ENCODE measurements at regions not wholly inside any gene's neighbourhood (a gene's known extent, or its start where the extent isn't known, plus 50 kb on each side); places are given as distances from the start of the nearest gene placed in this dataset.
"Not testable (repeated sequence)": the region's sequence is repeated elsewhere in the genome, so short reads cannot be mapped to it uniquely, and the experiment has no call there.

GRCh38 chrX:31014474-31014873, 57.4 kb downstream of the FTHL17 start:
- not testable (repeated sequence) for DNase-seq

GRCh38 chrX:31012509-31013025, 59.3 kb downstream of the FTHL17 start:
- DNase-seq, result no peak

GRCh38 chrX:31007321-31007720, 64.5 kb downstream of the FTHL17 start:
- no peak for DNase-seq

- DNase-seq, result no peak
Observed at GRCh38 chrX:31006027-31006426, 65.8 kb downstream of the FTHL17 start.

GRCh38 chrX:30997411-30997810, 74.4 kb downstream of the FTHL17 start:
- DNase-seq, result no peak

- no peak for DNase-seq
Observed at GRCh38 chrX:30995705-30996104, 76.1 kb downstream of the FTHL17 start.

- DNase-seq, result no peak
Observed at GRCh38 chrX:30995060-30995700, 76.7 kb downstream of the FTHL17 start.

GRCh38 chrX:30994018-30994417, 77.8 kb downstream of the FTHL17 start:
- not testable (repeated sequence) for DNase-seq

GRCh38 chrX:30992381-30992904, 79.4 kb downstream of the FTHL17 start:
- DNase-seq, result peak; percentile 91

GRCh38 chrX:30990361-30990760, 81.5 kb downstream of the FTHL17 start:
- no peak for DNase-seq

- no peak for DNase-seq
Observed at GRCh38 chrX:30982467-30982866, 89.4 kb downstream of the FTHL17 start.

GRCh38 chrX:30981968-30982367, 89.9 kb downstream of the FTHL17 start:
- no peak for DNase-seq

GRCh38 chrX:30979271-30979670, 90.2 kb upstream of the TAB3 start:
- DNase-seq, result no peak

GRCh38 chrX:30975467-30975866, 86.4 kb upstream of the TAB3 start:
- DNase-seq, result no peak

GRCh38 chrX:30973784-30974427, 84.9 kb upstream of the TAB3 start:
- no peak for DNase-seq

- DNase-seq, result peak; percentile 30
Observed at GRCh38 chrX:30971774-30972603, 82.9 kb upstream of the TAB3 start.

GRCh38 chrX:30967516-30967915, 78.5 kb upstream of the TAB3 start:
- no peak for DNase-seq

- no peak for DNase-seq
Observed at GRCh38 chrX:30965767-30966166, 76.7 kb upstream of the TAB3 start.

- no peak for DNase-seq
Observed at GRCh38 chrX:30961387-30962174, 72.5 kb upstream of the TAB3 start.

GRCh38 chrX:30957753-30958152, 68.7 kb upstream of the TAB3 start:
- no peak for DNase-seq

GRCh38 chrX:30955687-30956086, 66.6 kb upstream of the TAB3 start:
- DNase-seq, result no peak

GRCh38 chrX:30951003-30951402, 61.9 kb upstream of the TAB3 start:
- DNase-seq, result no peak

- DNase-seq, result no peak
Observed at GRCh38 chrX:30950391-30950790, 61.3 kb upstream of the TAB3 start.
